ENCODE measurements at regions not wholly inside any gene's neighbourhood (a gene's known extent, or its start where the extent isn't known, plus 50 kb on each side); places are given as distances from the start of the nearest gene placed in this dataset.
"Not testable (repeated sequence)": the region's sequence is repeated elsewhere in the genome, so short reads cannot be mapped to it uniquely, and the experiment has no call there.

- no peak for DNase-seq (ENCODE audit: low spot score)
- TF ChIP-seq, protein P1, sequence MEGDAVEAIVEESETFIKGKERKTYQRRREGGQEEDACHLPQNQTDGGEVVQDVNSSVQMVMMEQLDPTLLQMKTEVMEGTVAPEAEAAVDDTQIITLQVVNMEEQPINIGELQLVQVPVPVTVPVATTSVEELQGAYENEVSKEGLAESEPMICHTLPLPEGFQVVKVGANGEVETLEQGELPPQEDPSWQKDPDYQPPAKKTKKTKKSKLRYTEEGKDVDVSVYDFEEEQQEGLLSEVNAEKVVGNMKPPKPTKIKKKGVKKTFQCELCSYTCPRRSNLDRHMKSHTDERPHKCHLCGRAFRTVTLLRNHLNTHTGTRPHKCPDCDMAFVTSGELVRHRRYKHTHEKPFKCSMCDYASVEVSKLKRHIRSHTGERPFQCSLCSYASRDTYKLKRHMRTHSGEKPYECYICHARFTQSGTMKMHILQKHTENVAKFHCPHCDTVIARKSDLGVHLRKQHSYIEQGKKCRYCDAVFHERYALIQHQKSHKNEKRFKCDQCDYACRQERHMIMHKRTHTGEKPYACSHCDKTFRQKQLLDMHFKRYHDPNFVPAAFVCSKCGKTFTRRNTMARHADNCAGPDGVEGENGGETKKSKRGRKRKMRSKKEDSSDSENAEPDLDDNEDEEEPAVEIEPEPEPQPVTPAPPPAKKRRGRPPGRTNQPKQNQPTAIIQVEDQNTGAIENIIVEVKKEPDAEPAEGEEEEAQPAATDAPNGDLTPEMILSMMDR (IDR thresholded peaks at IDR 0.05; ENCODE audit: extremely low read depth, missing control alignments) = no peak
These were observed 68.1 kb upstream of the LMO2 start for GRCh38 chr11:33959855-33960400.

GRCh38 chr11:33957304-33957917, 65.5 kb upstream of the LMO2 start:
- no peak for DNase-seq (ENCODE audit: low spot score)

GRCh38 chr11:33956611-33957010, 64.7 kb upstream of the LMO2 start:
- TF ChIP-seq, protein P1 (IDR thresholded peaks at IDR 0.05; ENCODE audit: extremely low read depth, missing control alignments) = no peak
- DNase-seq (ENCODE audit: low spot score) = no peak

More at GRCh38 chr11:33957304-33957917, 65.5 kb upstream of the LMO2 start:
- TF ChIP-seq, protein P1 (IDR thresholded peaks at IDR 0.05; ENCODE audit: extremely low read depth, missing control alignments) = no peak

DNA sequence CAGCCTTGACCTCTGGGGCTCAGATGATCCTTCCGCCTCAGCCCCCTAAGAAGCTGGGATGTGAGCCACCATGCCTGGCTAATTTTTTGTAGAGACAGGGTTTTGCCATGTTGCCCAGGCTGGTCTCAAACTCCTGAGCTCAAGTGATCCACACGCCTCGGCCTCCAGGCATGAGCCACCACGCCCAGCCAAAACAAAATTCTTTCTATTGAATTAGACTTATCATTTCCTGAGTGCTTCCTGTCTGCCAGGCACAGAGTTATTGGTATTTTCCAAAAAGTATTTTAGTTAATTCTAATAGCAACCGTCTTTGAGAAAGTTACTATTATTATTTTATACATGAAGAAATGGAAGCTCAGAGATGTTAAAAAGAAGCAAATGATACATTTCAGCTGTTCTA, 61.4 kb upstream of the LMO2 start:
- DNase-seq (ENCODE audit: low spot score) = no peak
- TF ChIP-seq, protein P1 (IDR thresholded peaks at IDR 0.05; ENCODE audit: extremely low read depth, missing control alignments) = no peak

DNA sequence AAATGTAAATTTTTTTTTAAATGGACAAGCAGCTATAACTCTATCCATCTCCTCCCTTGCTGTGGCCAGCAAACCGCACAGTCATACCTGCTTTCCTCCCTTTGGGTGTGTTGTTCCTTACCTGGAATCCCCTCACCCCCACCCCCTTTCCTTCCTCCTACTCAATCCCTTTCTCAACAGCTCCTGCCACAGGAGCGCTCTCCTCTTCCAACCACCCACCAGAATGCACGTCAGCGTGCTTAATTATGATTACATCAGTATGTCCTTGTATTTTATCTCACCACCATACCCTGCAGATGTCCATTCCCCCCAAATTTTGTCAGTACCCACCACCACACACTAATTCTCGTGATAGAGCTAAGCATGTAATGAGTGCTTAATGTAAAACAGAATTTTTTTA, 60.9 kb upstream of the LMO2 start:
- TF ChIP-seq, protein P1 (IDR thresholded peaks at IDR 0.05; ENCODE audit: extremely low read depth, missing control alignments) = no peak
- DNase-seq (ENCODE audit: low spot score) = no peak

DNA sequence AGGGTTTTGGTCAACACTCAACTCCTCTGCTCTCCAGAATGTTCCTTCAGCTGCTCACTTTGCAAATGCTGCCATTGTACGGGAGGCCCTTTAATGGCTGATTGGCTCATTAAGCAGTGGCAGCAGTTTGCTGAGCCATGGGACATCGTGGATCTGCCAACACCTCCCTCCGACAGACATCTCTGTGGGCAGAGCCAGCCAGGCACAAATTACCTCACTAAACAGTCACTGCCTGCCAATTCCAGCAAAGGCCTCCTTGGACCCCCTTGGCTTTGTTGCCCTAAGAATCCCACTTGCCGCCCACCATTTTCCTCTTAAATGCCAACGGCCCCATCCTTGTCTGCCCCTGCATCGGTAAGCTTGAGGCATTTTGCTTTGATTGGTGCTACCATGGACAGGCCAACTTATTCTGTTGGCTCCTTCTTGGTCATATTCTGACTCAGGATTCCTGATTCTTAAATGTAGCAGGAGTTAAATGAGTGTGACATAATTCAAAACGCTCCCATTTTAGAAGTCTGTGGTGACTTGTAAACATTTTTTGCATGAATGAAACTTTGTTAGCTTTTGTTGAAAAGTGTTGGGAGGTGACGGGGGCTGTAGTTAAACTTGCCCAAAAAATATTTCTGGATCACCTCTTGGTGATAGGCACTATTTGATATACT, 57.5 kb upstream of the LMO2 start:
- TF ChIP-seq, protein P1 (IDR thresholded peaks at IDR 0.05; ENCODE audit: extremely low read depth, missing control alignments) = no peak
- no peak for DNase-seq (ENCODE audit: low spot score)

DNA sequence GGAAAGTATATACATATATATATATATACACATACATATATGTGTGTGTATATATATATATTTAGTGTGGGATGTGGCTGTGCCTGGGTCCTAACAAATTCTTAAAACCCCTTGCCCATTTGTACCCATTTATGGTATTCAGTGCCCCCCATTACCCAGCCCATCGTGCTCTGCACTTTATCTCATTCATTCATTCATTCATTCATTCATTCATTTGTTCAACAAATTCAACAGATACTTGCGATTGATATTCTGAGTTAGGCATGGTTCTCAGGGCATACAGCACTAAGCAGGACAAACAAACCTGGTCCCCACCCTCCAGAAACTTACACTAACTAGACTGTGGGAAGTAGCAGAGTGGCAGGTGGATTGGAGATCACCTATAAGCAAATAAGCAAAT, 56.6 kb upstream of the LMO2 start:
- TF ChIP-seq, protein P1 (IDR thresholded peaks at IDR 0.05; ENCODE audit: extremely low read depth, missing control alignments) = no peak
- DNase-seq (ENCODE audit: low spot score) = no peak

GRCh38 chr11:33947918-33948317, 56.0 kb upstream of the LMO2 start:
- not testable (repeated sequence) for DNase-seq (ENCODE audit: low spot score)
